Motor neuron (in vitro differentiated cells): ENCODE measurements at regions not wholly inside any gene's neighbourhood (a gene's known extent, or its start where the extent isn't known, plus 50 kb on each side); places are given as distances from the start of the nearest gene placed in this dataset.

Experiments used
- ATAC-seq, 8 experiments: fragments of 200-7000 bp; cut with Tn5 transposase; replicated peaks in 6 of 8; 2 replicates each; pipeline ENCODE4 v1.8.0; 2021; ENCODE audit warnings: mild to moderate bottlenecking in 8 of 8, moderate library complexity in 8 of 8
- H3K27ac ChIP-seq, 2 donors: fragments of 250-450 bp; sonication (Bioruptor Pico); 2 replicates each; pipeline ENCODE4 v1.9.0; 2021; ENCODE audit warnings: antibody characterized with exemption in 2 of 2, mild to moderate bottlenecking in 2 of 2, moderate library complexity in 1 of 2
- H3K4me1 ChIP-seq, 2 donors: fragments of 250-450 bp; sonication (Bioruptor Pico); replicated peaks in 1 of 2; 2 replicates each; pipeline ENCODE4 v1.6.1; 2021; ENCODE audit warnings: antibody characterized with exemption in 2 of 2, mild to moderate bottlenecking in 2 of 2, moderate library complexity in 1 of 2
- H3K4me3 ChIP-seq, 5 donors: fragments of 250-450 bp; sonication (Bioruptor Pico); 2 replicates each; pipeline ENCODE4 v1.9.0; 2021; ENCODE audit warnings: antibody characterized with exemption in 5 of 5, mild to moderate bottlenecking in 5 of 5, moderate library complexity in 4 of 5
- WGBS, 10 experiments: fragments of 450-650 bp; shearing (Covaris generic); methylation state at CpG; one replicate each; pipeline ENCODE4 v1.0.0; 2022; 5-methylcytosine and 5-hydroxymethylcytosine counted together
- in situ Hi-C, 9 experiments: fragments of 400-800 bp; cut with MboI; loops; one replicate each; pipeline ENCODE4 v1.15.0; 2021; ENCODE audit warnings: low sequenced_read_pairs in 9 of 9, low pct_unique_long_range_greater_than_20kb in 2 of 9; ENCODE audit not compliant: unreplicated experiment in 9 of 9

DNA sequence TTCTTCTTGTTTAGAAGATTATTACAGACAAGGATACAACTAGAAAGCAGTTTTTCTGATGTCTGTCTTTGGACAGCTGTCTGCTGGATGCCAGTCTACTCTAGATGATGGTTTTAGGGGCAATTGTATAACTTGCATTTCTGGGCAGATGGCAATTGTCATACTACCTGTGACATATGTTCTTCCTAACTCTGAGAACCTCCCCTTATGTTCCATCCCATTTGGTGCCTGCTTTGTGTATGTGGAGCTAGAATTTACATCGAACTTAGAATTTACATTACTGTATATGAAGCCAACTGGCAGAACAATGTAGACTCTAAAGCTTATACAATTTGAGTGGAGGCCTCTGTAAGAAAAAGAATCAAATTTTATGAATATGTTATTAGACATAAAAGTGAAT lies 430.2 kb upstream of the SEL1L start:
- in situ Hi-C loops, result no loop called here

GRCh38 chr14:81970307-81970706 lies 436.7 kb upstream of the SEL1L start:
- in situ Hi-C loops, result no loop called here
- Histone ChIP-seq H3K27ac (no peak overlapping the region), H3K4me3 (no peak overlapping the region), H3K4me1 (peaks cover 0 to 3% of the 10 kb centered on the region in 2 donors)
- no peak for ATAC-seq
- 0 to 82% (median 22%) methylated on average over 1 to 5 of the region's 5 CpGs for WGBS, 10 experiments

More for the DNA sequence above, 430.2 kb upstream of the SEL1L start:
- 0 to 91% (median 82%) methylated on average over 1 of the region's 1 CpG; no CpG with 5 or more reads in 5 of the 10 experiments for WGBS, 10 experiments
- ATAC-seq, result no peak
- no peak overlapping the region for H3K4me3 ChIP-seq
- H3K27ac ChIP-seq, result no peak overlapping the region
- H3K4me1 ChIP-seq, result no peaks in the 10 kb centered on the region

- WGBS, 10 experiments, result 0 to 67% (median 40%) methylated on average over 1 to 2 of the region's 2 CpGs; no CpG with 5 or more reads in 1 of the 10 experiments
These were observed 438.3 kb upstream of the SEL1L start for GRCh38 chr14:81971911-81972310.

GRCh38 chr14:81972601-81973000 lies 438.9 kb upstream of the SEL1L start:
- ATAC-seq, result no peak
- in situ Hi-C loops, result no loop called here
- H3K4me1 ChIP-seq, result peaks cover 0 to 3% of the 10 kb centered on the region in 2 donors
- H3K4me3 ChIP-seq, result no peak overlapping the region
- WGBS, 10 experiments, result 0 to 100% (median 81%) methylated on average over 1 to 2 of the region's 2 CpGs; no CpG with 5 or more reads in 5 of the 10 experiments
- no peak overlapping the region for H3K27ac ChIP-seq

More at GRCh38 chr14:81971911-81972310, 438.3 kb upstream of the SEL1L start:
- Histone ChIP-seq H3K4me1 (peaks cover 0 to 3% of the 10 kb centered on the region in 2 donors), H3K4me3 (no peak overlapping the region), H3K27ac (no peak overlapping the region)
- ATAC-seq, result no peak
- in situ Hi-C loops, result no loop called here

DNA sequence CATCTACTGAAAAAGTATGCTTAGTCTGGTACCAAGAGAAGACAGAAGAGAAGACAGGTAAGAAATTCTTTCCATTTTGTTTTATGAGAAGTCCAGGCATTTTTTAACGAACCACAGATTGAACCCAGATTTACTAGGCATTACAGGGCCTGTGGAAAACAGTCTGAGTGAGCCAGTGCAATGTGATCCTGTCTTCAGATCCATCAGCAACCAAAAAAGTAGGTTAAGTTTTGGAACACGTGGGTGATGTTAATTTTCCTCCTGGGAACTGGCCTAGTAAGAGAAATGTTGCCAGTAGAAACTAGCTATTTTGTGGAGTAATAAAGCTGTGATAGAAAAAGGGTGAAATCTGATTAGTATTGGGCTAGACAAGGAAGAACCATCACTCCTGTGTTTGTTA lies 440.9 kb upstream of the SEL1L start:
- 0 to 88% (median 60%) methylated on average over 1 to 2 of the region's 2 CpGs; no CpG with 5 or more reads in 3 of the 10 experiments for whole genome bisulfite sequencing, 10 experiments

DNA sequence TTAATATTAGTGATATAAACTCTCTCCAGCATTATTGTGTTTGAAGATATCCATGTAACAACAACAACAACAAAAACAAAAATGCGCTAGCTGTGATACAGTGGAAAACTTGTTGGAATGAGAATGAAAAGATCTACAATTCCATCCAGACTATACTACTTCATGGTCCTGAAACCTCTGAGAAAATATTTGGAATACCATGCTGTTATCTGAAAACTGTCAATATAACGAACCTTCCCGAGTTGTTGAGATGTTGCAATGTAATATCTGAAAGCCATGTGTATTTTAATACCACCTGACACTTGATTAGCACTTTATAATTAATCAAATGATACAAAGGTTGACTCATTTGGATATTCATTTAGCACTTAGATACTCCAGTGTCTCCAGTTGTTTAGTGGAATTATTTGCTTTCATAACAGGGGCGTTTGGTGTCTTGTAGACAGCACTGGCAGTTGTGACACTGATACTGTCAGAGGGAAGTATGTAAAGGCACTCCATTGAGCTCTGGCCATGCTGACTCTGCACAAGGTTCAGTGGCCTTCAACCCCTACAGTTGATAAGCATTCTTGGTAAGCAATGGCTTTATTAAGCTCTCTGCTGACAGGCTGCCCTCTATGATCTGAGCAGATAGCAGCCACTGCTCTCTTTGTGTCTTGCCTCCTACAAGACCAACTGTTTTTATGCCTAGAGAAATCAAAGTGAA lies 447.1 kb upstream of the SEL1L start:
- no peak for ATAC-seq
- Histone ChIP-seq H3K27ac (no peak overlapping the region), H3K4me3 (no peak overlapping the region), H3K4me1 (no peaks in the 10 kb centered on the region)
- 9 to 100% (median 71%) methylated on average over 1 to 4 of the region's 4 CpGs; no CpG with 5 or more reads in 1 of the 10 experiments for WGBS, 10 experiments
- in situ Hi-C loops, result no loop called here

More for the DNA sequence above, 440.9 kb upstream of the SEL1L start:
- Histone ChIP-seq H3K4me3 (no peak overlapping the region), H3K27ac (no peak overlapping the region), H3K4me1 (peaks cover 0 to 3% of the 10 kb centered on the region in 2 donors)
- in situ Hi-C loops, result no loop called here
- no peak for ATAC-seq

GRCh38 chr14:81981307-81981675 lies 447.6 kb upstream of the SEL1L start:
- Histone ChIP-seq H3K4me1 (no peaks in the 10 kb centered on the region), H3K27ac (no peak overlapping the region), H3K4me3 (no peak overlapping the region)
- WGBS, 10 experiments, result 11 to 95% (median 73%) methylated on average over 1 to 5 of the region's 5 CpGs
- ATAC-seq, result no peak
- in situ Hi-C loops, result no loop called here

DNA sequence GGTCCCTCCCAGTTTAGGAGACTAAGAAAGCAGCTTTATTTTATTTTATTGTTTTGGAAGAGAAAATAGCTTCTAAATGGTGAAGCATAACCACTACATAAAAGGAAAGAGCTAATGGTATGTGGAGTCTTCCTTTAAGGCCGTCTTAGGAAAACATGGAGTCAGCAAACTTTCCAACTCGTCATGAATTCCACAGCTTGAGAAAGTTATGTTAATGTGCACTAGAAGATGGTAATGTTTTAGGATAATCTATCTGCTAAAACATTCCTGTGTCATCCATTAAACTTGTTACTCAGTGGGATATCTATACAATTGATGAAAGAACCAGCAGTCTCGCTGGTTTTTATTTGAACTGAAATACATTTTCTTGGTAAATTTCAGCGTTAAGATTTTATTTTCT lies 448.4 kb upstream of the SEL1L start:
- WGBS, 10 experiments, result 0 to 100% (median 69%) methylated on average over 1 to 4 of the region's 4 CpGs
- ATAC-seq, result no peak
- in situ Hi-C loops, result no loop called here
- Histone ChIP-seq H3K4me3 (no peak overlapping the region), H3K4me1 (no peaks in the 10 kb centered on the region), H3K27ac (no peak overlapping the region)

- Histone ChIP-seq H3K27ac (no peak overlapping the region), H3K4me3 (no peak overlapping the region), H3K4me1 (no peaks in the 10 kb centered on the region)
- no peak for ATAC-seq
- in situ Hi-C loops, result no loop called here
These were observed 452.4 kb upstream of the SEL1L start for GRCh38 chr14:81986005-81986404.

GRCh38 chr14:81989211-81989610 lies 455.6 kb upstream of the SEL1L start:
- 12 to 100% (median 71%) methylated on average over 1 to 3 of the region's 3 CpGs for WGBS, 10 experiments
- in situ Hi-C loops, result no loop called here

DNA sequence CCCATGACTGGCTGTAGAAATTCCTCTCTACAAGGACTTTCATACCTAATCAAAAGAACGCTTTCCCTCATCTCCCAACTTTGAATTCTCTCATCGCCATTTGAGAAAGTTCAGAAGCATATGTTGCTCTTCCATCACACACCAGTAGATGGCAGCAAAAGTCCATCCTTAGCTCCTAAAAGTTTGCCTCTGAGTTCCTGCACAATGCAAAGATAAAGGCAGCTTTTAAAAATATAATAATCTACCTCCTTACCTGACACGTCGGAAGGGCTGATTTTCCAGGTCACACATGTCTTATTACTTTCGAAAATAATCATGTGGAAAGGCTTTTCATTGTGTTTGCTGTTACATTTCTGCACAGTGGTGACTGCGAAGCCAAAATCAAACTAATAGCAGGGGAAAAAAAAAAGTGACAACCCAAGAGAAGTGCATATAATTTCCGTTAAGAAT lies 456.7 kb upstream of the SEL1L start:
- peak in 4 of 8 experiments; percentile 27 to 46 (median 36) for ATAC-seq
- WGBS, 10 experiments, result 0 to 38% (median 14%) methylated on average over 3 to 7 of the region's 7 CpGs; no CpG with 5 or more reads in 1 of the 10 experiments
- no peaks in the 10 kb centered on the region for H3K4me1 ChIP-seq
- in situ Hi-C loops, result no loop called here
- H3K4me3 ChIP-seq, result no peak overlapping the region
- H3K27ac ChIP-seq, result no peak overlapping the region

More at GRCh38 chr14:81989211-81989610, 455.6 kb upstream of the SEL1L start:
- ATAC-seq, result no peak
- no peak overlapping the region for H3K27ac ChIP-seq
- no peak overlapping the region for H3K4me3 ChIP-seq
- H3K4me1 ChIP-seq, result no peaks in the 10 kb centered on the region

DNA sequence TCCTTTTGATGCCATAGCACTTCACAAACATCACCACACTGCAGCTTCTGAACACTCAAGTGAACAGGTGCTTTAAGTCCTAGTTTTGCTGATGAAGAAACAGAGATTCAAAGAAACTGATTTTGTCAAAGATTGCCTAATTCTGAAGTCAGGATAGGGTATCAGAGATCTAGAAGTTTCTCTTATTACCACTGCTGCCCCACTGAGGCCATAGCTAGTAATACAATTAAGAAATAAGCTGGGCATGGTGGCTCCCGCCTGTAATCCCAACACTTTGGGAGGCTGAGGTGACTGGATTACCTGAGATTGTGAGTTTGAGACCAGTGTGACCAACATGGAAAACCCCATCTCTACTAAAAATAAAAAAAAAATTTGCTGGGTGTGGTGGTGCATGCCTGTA lies 458.3 kb upstream of the SEL1L start:
- in situ Hi-C loops, result no loop called here
- no peak overlapping the region for H3K27ac ChIP-seq
- 29 to 100% (median 80%) methylated on average over 1 of the region's 1 CpG; no CpG with 5 or more reads in 4 of the 10 experiments for WGBS, 10 experiments
- ATAC-seq, result no peak
- no peak overlapping the region for H3K4me3 ChIP-seq
- H3K4me1 ChIP-seq, result no peaks in the 10 kb centered on the region

- Histone ChIP-seq H3K27ac (no peak overlapping the region), H3K4me1 (no peaks in the 10 kb centered on the region), H3K4me3 (no peak overlapping the region)
- WGBS, 10 experiments, result 0 to 100% (median 76%) methylated on average over 2 to 3 of the region's 3 CpGs; no CpG with 5 or more reads in 1 of the 10 experiments
- no peak for ATAC-seq
- in situ Hi-C loops, result no loop called here
These were observed 459.8 kb upstream of the SEL1L start for GRCh38 chr14:81993432-81993831.

- H3K4me3 ChIP-seq, result no peak overlapping the region
- ATAC-seq, result no peak
- no peaks in the 10 kb centered on the region for H3K4me1 ChIP-seq
- in situ Hi-C loops, result no loop called here
- WGBS, 10 experiments, result 0 to 89% (median 76%) methylated on average over 1 of the region's 1 CpG; no CpG with 5 or more reads in 4 of the 10 experiments
- H3K27ac ChIP-seq, result no peak overlapping the region
These were observed 469.8 kb upstream of the SEL1L start for GRCh38 chr14:82003426-82003825.
